Naive thymus-derived CD8-positive, alpha-beta T cell (primary cell): ENCODE measurements at regions not wholly inside any gene's neighbourhood (a gene's known extent, or its start where the extent isn't known, plus 50 kb on each side); places are given as distances from the start of the nearest gene placed in this dataset.

Source experiments
- ATAC-seq, 2 donors: fragments of 150-1000 bp; cut with Tn5 transposase in 1 of 2; sonication (Bioruptor Pico), chemical (Tn5 transposase) in 1 of 2; 1 replicate in 1 of 2; 2 replicates in 1 of 2; pipeline ENCODE4 v1.10.0; 2021; ENCODE audit warnings: mild to moderate bottlenecking in 2 of 2, moderate library complexity in 2 of 2
- POLR2A ChIA-PET: fragments of 350-600 bp; sonication (Branson Sonifier 250); formaldehyde crosslinking; loops from one replicate; lab custom pipeline; 2021; ENCODE audit warnings: antibody characterized with exemption; lab: Charles Lee
- DNase-seq, 10 donors: peaks; one replicate each; pipeline versions ENCODE4 v3.0.0 to v3.0.0-alpha.2; 2020 to 2022
- H3K27ac Mint-ChIP-seq, 10 donors: one replicate each; pipeline ENCODE4 v1.8.0; 2020 to 2022; ENCODE audit warnings: mild to moderate bottlenecking in 10 of 10, mixed read lengths in 10 of 10, moderate library complexity in 4 of 10, inconsistent platforms in 1 of 10
- H3K27me3 Mint-ChIP-seq, 5 donors: one replicate each; pipeline ENCODE4 v1.8.0; 2021 to 2022; ENCODE audit warnings: mixed read lengths in 5 of 5
- H3K36me3 Mint-ChIP-seq, 3 donors: one replicate each; pipeline ENCODE4 v1.8.0; 2020 to 2022; ENCODE audit warnings: mixed read lengths in 3 of 3, mild to moderate bottlenecking in 2 of 3, inconsistent platforms in 1 of 3
- H3K4me1 Mint-ChIP-seq, 4 donors: one replicate each; pipeline ENCODE4 v1.8.0; 2021 to 2022; ENCODE audit warnings: mixed read lengths in 4 of 4
- H3K4me3 Mint-ChIP-seq, 10 donors: one replicate each; pipeline ENCODE4 v1.8.0; 2020 to 2022; ENCODE audit warnings: mild to moderate bottlenecking in 10 of 10, mixed read lengths in 10 of 10, moderate library complexity in 6 of 10, inconsistent platforms in 1 of 10
- H3K9me3 Mint-ChIP-seq, 9 donors: one replicate each; pipeline ENCODE4 v1.8.0; 2020 to 2022; ENCODE audit warnings: mixed read lengths in 9 of 9, mild to moderate bottlenecking in 3 of 9, inconsistent platforms in 1 of 9, moderate library complexity in 1 of 9

DNA sequence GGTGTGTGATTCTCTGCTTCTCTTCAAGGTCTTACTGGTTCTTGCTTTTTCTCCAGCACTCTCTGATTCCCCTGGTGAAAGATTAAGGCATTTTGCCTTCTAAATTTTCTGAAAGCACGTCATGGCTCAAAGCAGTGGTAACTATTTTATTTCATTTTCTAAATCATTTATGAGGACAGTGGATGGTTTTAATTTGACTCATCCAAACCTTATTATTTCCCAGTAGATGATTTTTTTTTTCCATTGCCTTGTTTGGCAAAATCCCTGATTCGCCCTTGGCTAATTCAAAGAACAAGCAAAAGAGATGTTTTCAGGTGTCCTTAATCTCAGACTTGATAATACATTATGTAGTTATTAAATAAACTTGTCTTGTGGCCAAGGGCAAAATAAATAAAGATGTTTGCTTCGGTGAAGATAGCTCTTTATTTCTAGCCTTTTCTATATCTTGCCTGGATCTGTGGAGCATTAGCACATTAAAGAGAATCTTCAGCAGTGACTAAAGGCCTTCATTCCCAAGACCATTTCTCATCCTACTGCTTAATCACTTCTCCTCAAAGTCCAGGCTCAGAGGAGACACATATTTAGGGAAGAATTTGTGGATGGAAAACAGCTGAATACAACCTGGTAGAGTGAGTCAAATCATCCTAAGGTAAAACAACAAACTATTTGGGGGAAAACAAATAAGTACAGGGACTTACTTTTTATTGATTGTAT, 359.8 kb downstream of the DUSP10 start:
- POLR2A ChIA-PET, result no interaction called here
- H3K9me3 Mint-ChIP-seq, result peaks cover 0 to 19% (median 1%) of the 10 kb centered on the region in 9 donors
- peaks cover 1 to 29% (median 5%) of the 10 kb centered on the region in 5 donors for H3K27me3 Mint-ChIP-seq

DNA sequence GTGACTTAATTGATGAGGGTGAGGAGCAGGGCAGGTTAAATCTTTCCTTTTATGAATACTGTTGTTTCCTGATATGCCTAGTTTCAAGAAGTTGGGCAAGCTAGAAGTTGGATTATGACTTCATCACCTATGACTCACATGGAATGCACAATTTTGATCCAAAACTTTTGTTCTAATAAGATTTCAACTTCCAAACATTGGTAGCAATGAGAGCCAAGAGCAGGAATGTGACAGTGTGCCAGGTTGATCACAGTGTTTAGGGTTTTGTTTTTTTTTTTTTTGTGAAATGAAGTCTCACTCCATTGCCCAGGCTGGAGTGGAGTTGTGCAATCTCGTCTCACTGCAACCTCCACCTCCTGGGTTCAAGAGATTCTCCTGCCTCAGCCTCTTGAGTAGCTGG, 349.4 kb downstream of the DUSP10 start:
- ATAC-seq, result no peak
- Mint-ChIP-seq H3K27ac (no peak overlapping the region), H3K36me3 (peaks cover 0 to 4% (median 0%) of the 10 kb centered on the region in 3 donors), H3K9me3 (peaks cover 0 to 10% (median 2%) of the 10 kb centered on the region in 9 donors), H3K4me3 (no peak overlapping the region), H3K27me3 (peaks cover 23 to 56% (median 32%) of the 10 kb centered on the region in 5 donors), H3K4me1 (peaks cover 0 to 4% (median 0%) of the 10 kb centered on the region in 4 donors)
- POLR2A ChIA-PET, result no interaction called here
- no peak for DNase-seq

More for the DNA sequence above, 359.8 kb downstream of the DUSP10 start:
- no peaks in the 10 kb centered on the region for H3K36me3 Mint-ChIP-seq
- no peaks in the 10 kb centered on the region for H3K4me1 Mint-ChIP-seq
- H3K27ac Mint-ChIP-seq, result no peak overlapping the region
- no peak overlapping the region for H3K4me3 Mint-ChIP-seq
- no peak for ATAC-seq
- DNase-seq, result no peak

DNA sequence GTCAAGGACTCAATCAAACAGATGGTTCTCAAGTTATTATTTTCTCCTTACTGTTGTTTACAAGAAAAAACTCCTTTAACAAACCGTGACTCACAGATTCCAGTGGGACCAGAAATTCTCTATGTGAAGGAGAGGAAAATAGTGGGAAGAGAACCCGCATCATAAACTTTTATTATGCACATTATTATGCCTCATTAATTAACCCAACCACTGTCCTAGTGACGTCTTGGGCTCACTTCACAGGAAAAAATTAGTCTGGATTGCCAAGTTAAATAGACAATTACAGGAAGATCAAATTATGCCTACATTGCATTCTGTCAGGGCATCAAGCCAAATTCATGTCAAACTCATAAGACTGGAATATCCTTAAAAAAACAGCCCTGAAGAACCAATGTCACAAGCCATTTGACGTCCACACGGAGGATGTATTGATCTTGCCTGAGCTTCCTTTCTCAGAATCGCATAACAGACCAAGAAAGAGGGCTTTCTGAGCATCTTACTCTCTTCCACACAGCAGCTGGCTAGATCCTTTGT, 347.8 kb downstream of the DUSP10 start:
- Mint-ChIP-seq H3K36me3 (no peaks in the 10 kb centered on the region), H3K4me3 (no peak overlapping the region), H3K4me1 (peaks cover 0 to 4% (median 0%) of the 10 kb centered on the region in 4 donors), H3K9me3 (peaks cover 0 to 12% (median 5%) of the 10 kb centered on the region in 9 donors), H3K27ac (no peak overlapping the region), H3K27me3 (peaks cover 18 to 57% (median 34%) of the 10 kb centered on the region in 5 donors)
- DNase-seq (no peak), ATAC-seq (no peak)
- POLR2A ChIA-PET, result no interaction called here

DNA sequence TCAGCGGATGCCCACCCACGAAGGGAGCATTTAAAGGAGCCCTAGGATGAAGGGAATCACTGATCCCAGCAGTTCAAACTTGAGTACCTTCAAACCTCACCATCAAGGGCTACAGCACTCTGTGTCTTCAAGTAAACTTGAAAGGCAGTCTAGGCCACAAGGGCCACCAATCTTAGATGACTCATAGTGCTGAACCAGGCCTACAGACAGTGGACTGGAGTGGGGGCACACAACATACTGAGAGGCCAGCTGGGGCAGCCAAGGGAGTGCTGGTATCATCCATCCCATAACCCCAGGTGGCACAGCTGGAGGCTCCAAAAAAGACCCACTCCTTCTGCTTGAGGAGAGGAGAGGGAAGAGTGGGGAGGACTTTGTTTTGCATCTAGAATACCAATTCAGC, 345.4 kb downstream of the DUSP10 start:
- Mint-ChIP-seq H3K4me1 (peaks cover 0 to 4% (median 0%) of the 10 kb centered on the region in 4 donors), H3K36me3 (no peaks in the 10 kb centered on the region), H3K27ac (no peak overlapping the region), H3K27me3 (peaks cover 18 to 51% (median 20%) of the 10 kb centered on the region in 5 donors), H3K9me3 (peaks cover 2 to 34% (median 10%) of the 10 kb centered on the region in 9 donors), H3K4me3 (no peak overlapping the region)
- ATAC-seq (no peak), DNase-seq (no peak)
- POLR2A ChIA-PET, result no interaction called here

DNA sequence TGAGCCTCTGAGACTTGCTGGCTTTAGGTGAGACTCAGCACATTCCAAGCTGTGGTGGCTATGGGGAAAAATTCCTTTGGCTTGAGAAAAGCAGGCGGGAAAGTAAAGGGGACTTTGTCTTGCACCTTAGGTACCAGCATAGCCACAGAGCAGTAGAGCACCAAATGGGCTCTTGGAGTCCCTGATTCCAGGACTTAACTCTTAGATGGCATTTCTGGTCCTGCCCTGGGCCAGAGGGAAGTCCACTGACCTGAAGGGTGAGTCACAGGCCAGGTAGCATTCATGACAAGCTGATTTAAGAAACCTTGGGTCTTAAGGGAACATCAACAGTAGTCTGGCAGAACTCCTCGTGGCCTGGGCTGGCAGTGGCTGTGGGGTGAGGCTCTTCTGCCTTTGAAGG, 344.7 kb downstream of the DUSP10 start:
- H3K9me3 Mint-ChIP-seq, result peaks cover 2 to 34% (median 10%) of the 10 kb centered on the region in 9 donors
- peak overlapping the region in 1 of 10 donors; percentile 14 for H3K27ac Mint-ChIP-seq
- POLR2A ChIA-PET, result no interaction called here
- H3K4me3 Mint-ChIP-seq, result no peak overlapping the region
- DNase-seq (no peak), ATAC-seq (no peak)
- H3K27me3 Mint-ChIP-seq, result peaks cover 18 to 45% (median 19%) of the 10 kb centered on the region in 5 donors
- no peaks in the 10 kb centered on the region for H3K36me3 Mint-ChIP-seq
- H3K4me1 Mint-ChIP-seq, result peaks cover 0 to 4% (median 0%) of the 10 kb centered on the region in 4 donors

DNA sequence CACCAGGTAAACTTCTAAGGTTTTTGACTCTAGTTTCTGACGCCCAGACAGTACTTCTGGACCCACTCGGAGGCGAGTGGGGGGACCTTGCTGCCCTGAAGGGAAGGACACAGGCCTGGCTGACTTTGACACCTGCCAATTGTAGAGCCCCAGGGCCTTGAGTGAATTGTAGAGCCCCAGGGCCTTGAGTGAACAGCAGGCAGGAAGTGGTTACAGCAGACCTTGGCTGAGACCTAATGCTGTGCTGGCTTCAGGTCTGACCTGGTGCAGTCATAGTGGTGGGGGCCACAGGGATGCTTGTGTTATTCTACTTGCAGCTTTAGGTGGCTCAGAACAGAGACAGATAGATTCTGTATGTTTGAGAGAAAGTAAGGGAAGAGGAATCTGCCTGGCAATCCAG, 344.3 kb downstream of the DUSP10 start:
- Mint-ChIP-seq H3K4me1 (peaks cover 0 to 4% (median 0%) of the 10 kb centered on the region in 4 donors), H3K4me3 (no peak overlapping the region), H3K27ac (no peak overlapping the region), H3K36me3 (no peaks in the 10 kb centered on the region), H3K27me3 (peaks cover 18 to 41% (median 21%) of the 10 kb centered on the region in 5 donors), H3K9me3 (peaks cover 2 to 34% (median 10%) of the 10 kb centered on the region in 9 donors)
- DNase-seq (no peak), ATAC-seq (no peak)
- POLR2A ChIA-PET, result no interaction called here

DNA sequence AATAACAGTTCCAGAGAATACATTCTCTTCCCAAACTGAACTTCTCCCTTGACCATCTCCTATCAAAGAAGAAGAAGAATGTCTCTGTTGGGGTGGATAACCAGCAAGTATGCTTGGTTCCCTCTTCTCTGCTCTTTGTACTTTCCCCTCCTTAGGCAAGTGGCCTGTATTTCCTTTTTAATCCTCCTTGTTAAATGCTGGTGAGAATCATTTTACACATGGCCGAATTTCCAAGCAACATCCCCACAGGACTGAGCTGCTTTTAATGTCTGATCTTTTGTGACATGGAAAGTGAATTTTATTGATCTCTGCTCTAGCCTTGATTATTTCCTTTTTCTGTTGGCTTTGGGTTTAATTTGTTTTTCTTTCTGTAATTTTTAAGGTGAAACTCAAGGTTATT, 336.7 kb downstream of the DUSP10 start:
- DNase-seq, result no peak
- Mint-ChIP-seq H3K27me3 (peaks cover 4 to 26% (median 5%) of the 10 kb centered on the region in 5 donors), H3K9me3 (peaks cover 2 to 13% (median 4%) of the 10 kb centered on the region in 9 donors), H3K4me3 (no peak overlapping the region), H3K4me1 (no peaks in the 10 kb centered on the region), H3K36me3 (no peaks in the 10 kb centered on the region), H3K27ac (no peak overlapping the region)
- POLR2A ChIA-PET, result no interaction called here
- no peak for ATAC-seq

DNA sequence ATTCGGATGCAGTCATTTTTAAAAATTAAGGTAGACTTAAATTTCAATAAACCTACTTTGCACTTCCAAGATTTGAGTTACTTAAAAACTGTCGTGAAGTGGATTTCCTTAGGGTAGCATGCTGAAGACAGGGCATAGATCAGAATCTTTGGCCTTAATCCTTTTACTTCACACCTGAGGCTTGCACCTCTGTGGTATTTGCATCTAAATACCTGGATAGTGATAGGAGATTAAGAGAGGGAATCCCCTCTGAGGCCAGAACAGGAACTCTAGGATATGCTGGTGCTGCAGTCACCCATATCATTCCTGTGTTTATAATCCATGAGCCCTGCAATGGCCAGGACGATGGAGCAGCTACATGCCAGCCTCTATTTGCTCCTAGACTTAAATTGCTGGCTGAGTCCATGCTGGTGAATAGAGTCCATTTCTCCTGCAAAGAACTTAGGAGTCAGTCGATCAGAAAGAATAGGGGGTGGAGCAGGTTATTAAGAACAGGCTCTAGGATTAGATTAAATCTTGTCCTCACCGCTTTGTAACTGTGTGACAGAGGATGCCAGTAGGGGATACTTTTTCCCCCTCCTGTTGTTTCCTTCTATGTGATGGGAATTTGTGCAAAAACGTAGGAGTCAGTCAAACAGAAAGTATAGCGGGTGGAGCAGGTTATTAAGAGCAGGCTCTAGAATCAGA, 333.6 kb downstream of the DUSP10 start:
- H3K4me1 Mint-ChIP-seq, result no peaks in the 10 kb centered on the region
- POLR2A ChIA-PET, result no interaction called here

DNA sequence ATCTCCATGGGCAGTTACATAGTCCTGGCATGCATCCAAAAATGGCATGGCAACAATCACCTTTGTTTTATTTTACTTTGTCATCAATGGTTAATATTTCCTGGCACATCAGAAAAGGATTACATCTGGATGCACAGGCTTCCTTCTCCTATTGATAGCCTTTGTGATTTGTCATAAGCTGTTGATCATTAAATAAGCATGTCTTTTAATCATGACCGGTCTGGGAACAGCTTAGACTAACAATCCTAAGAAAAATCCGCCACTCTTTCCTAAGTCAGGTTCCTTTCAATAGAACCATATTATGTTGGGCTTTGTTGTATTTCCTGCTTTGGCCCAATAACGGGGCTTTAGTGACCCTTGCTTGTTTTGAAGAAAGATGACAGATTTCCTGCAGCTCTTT, 330.6 kb downstream of the DUSP10 start:
- H3K9me3 Mint-ChIP-seq, result no peaks in the 10 kb centered on the region
- H3K4me1 Mint-ChIP-seq, result no peaks in the 10 kb centered on the region
- peaks cover 11 to 32% (median 15%) of the 10 kb centered on the region in 5 donors for H3K27me3 Mint-ChIP-seq
- no peak overlapping the region for H3K4me3 Mint-ChIP-seq
- no peak for DNase-seq
- H3K27ac Mint-ChIP-seq, result no peak overlapping the region
- no peak for ATAC-seq
- POLR2A ChIA-PET, result no interaction called here
- no peaks in the 10 kb centered on the region for H3K36me3 Mint-ChIP-seq

More for the DNA sequence above, 333.6 kb downstream of the DUSP10 start:
- DNase-seq, result no peak
- ATAC-seq, result no peak
- H3K27me3 Mint-ChIP-seq, result peaks cover 3 to 19% (median 6%) of the 10 kb centered on the region in 5 donors
- no peaks in the 10 kb centered on the region for H3K36me3 Mint-ChIP-seq
- no peaks in the 10 kb centered on the region for H3K9me3 Mint-ChIP-seq
- no peak overlapping the region for H3K27ac Mint-ChIP-seq
- no peak overlapping the region for H3K4me3 Mint-ChIP-seq

DNA sequence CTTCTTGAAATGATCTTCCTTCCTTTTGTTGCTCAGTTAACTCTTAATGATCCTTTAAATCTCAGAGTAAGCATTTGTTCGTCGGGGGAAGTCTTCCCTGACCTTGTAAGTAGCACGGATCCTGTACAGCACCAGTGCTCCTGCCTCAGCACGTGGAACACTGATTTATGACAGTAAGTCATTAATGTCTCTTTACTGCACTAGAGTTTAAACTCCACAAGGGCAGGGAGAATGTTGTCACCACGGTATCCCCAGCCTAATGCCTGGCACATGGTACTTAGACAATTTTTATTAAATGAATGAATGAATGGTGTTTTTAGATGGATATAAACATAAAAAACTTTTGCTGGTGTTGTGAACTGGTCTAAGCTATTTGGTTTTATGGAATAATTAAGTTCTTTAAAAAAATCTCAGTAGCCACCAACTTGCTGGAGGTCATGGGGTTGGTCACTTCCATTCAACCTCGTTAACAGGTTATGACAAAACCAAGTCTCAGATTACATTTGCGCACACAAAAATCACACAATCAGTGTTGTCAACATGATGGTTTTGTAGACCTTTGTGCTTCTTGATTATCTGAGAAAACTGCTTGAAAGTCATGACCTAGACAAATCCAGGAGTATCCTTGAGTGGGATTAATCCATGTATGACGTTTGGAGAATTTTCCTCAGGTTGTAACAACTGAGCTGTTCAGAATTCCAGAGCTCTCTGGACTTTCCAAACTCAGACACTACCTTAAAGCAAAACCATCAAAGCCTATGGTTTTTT, 326.9 kb downstream of the DUSP10 start:
- no peak overlapping the region for H3K4me3 Mint-ChIP-seq
- DNase-seq (no peak), ATAC-seq (no peak)
- H3K4me1 Mint-ChIP-seq, result no peaks in the 10 kb centered on the region
- H3K9me3 Mint-ChIP-seq, result peaks cover 0 to 2% (median 0%) of the 10 kb centered on the region in 9 donors
- H3K27ac Mint-ChIP-seq, result no peak overlapping the region
- peaks cover 12 to 25% (median 15%) of the 10 kb centered on the region in 5 donors for H3K27me3 Mint-ChIP-seq
- POLR2A ChIA-PET, result no interaction called here
- H3K36me3 Mint-ChIP-seq, result no peaks in the 10 kb centered on the region

DNA sequence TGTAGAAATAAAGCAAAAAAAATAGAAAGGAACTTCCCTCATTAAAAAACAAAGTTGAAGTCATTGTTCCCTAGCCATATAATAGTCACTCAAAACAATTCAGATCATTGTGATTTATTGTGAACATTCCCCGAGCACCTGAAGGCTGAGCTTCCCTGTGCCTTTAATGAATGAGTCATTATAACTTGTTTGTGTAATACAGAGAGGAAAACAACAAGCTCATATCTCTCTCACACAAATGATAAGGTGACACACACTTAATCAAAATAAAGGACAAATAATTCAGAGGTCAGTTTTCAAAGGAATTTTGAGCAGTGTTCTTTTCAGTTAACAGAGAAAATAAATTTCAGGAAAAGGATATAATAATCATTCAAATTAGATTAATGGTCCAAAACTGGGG, 326.2 kb downstream of the DUSP10 start:
- H3K27ac Mint-ChIP-seq, result no peak overlapping the region
- POLR2A ChIA-PET, result no interaction called here
- no peak for ATAC-seq

DNA sequence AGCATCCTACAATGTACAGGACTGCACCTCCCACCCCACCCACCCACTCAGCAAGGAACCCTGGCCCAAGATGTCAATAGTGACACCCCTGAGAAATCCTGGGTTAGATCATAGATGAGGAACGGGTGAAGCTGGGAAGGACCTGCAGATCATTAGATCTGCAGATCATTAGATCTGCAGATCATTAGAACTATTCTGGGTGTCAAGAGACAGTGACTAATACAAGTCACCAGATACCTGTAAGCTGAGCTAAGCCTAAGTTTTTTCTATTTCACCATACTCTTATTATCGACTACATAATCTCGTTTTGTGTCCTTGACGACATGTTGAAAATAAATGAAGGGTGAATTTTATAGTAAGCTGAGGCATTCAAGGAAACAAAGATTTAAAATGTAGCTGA, 325.7 kb downstream of the DUSP10 start:
- DNase-seq, result no peak
- POLR2A ChIA-PET, result no interaction called here
- H3K27me3 Mint-ChIP-seq, result peaks cover 11 to 22% (median 15%) of the 10 kb centered on the region in 5 donors
- no peaks in the 10 kb centered on the region for H3K4me1 Mint-ChIP-seq
- H3K9me3 Mint-ChIP-seq, result peaks cover 0 to 2% (median 0%) of the 10 kb centered on the region in 9 donors
- H3K27ac Mint-ChIP-seq, result peak overlapping the region in 1 of 10 donors; percentile 18
- H3K36me3 Mint-ChIP-seq, result no peaks in the 10 kb centered on the region
- H3K4me3 Mint-ChIP-seq, result no peak overlapping the region
- ATAC-seq, result no peak

More for the DNA sequence above, 326.2 kb downstream of the DUSP10 start:
- Mint-ChIP-seq H3K36me3 (no peaks in the 10 kb centered on the region), H3K4me1 (no peaks in the 10 kb centered on the region), H3K9me3 (peaks cover 0 to 2% (median 0%) of the 10 kb centered on the region in 9 donors), H3K4me3 (no peak overlapping the region), H3K27me3 (peaks cover 11 to 22% (median 14%) of the 10 kb centered on the region in 5 donors)
- DNase-seq, result no peak
